GM21717 (cell line): ENCODE measurements at regions not wholly inside any gene's neighbourhood (a gene's known extent, or its start where the extent isn't known, plus 50 kb on each side); places are given as distances from the start of the nearest gene placed in this dataset.

Experiments used
- ATAC-seq: cut with Tn5 transposase; IDR thresholded peaks from one replicate; pipeline ENCODE4 v1.9.1; 2021; ENCODE audit warnings: mild to moderate bottlenecking, moderate library complexity; ENCODE audit not compliant: unreplicated experiment

- ATAC-seq = no peak
These were observed 91.1 kb downstream of the IRF8 start for GRCh38 chr16:85989863-85990643.

- ATAC-seq = peak; percentile 35
These were observed 91.9 kb downstream of the IRF8 start for GRCh38 chr16:85990861-85991301.

DNA sequence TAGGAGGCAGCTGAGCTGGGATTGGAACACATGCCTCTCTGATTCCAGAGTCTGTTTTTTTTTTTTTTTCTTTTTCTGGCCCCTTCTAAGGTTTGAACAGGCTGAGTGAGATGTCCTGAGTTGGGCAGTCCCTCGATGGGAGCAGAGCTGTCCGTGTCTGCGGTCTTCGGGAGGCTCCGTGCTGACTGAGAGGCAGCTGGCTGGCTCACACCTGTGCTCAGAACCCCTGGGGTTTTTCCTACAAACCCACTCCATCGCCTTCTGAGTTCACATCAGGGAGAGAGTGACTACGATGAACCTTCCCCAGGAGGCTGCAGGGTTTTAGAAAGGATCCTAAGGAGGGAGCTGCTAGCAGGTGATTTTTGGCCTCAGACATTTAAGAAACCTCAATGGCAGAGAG, 92.5 kb downstream of the IRF8 start:
- ATAC-seq = no peak

DNA sequence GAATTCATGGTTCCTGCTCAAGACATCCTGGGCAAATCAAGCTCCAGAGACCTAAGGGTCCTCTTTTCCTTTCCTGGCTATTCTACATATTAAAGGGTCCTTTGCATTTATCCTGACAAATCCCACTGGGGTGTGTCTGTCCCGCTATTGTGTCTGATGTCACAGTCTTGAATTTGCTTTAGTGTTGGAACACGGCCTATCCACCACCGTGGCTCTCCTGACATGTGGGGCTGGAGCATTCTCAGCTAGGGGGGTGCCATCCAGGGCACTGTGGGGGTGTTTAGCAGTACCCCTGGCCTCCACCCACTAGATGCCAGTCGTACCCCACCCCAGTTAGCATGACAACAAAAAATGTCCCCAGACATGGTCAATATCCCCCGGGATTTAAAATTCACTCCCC, 92.9 kb downstream of the IRF8 start:
- ATAC-seq = no peak

- ATAC-seq = no peak
These were observed 93.4 kb downstream of the IRF8 start for GRCh38 chr16:85992359-85992758.

GRCh38 chr16:85992779-85993178, 93.8 kb downstream of the IRF8 start:
- no peak for ATAC-seq

DNA sequence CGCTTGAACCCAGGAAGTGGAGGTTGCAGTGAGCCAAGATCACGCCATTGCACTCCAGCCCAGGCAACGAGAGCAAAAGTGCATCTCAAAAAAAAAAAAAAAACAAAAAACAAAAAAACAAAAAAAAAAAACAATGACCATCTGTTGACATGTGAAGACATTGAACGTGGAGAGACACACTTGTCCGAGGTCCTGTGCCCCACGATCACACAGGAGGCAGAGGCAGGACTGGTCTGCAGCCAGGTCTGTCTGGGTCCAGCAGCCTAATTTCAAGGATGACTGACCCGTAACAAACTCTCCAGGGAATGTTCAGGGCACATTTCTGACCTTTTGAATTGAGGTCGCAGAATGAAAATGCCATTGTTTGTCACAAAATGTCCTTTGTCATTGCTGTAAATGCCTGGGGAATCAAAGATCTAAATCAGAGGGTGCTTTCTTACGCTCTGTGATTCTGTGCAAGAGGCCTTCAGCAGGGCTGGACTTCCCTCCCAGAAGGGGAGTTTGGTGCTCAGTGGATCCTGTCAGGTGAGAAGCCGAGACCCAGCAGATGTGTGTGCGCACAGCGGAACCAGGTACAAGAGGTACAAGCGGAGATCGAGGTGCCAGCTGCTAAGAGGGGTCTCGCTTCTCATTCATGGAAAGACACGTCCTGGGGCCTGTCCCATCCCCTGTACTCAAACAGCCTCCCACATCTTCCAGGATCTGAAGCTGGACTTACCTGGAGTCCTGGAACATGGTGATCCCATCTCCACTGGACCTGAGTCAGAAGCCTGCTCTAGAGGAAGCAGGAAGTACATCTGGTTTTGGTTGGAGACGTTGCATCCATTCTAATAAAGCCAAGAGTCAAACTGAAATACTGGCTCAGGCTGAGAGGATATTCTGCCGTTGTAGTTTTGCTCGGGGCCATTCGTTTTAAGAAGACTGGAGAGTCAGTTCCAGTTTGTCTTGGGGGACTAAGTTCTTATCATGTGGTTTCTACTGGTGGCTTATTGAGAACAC, 95.8 kb downstream of the IRF8 start:
- ATAC-seq = no peak

- ATAC-seq = peak; percentile 41
These were observed 96.8 kb downstream of the IRF8 start for GRCh38 chr16:85995541-85996423.

DNA sequence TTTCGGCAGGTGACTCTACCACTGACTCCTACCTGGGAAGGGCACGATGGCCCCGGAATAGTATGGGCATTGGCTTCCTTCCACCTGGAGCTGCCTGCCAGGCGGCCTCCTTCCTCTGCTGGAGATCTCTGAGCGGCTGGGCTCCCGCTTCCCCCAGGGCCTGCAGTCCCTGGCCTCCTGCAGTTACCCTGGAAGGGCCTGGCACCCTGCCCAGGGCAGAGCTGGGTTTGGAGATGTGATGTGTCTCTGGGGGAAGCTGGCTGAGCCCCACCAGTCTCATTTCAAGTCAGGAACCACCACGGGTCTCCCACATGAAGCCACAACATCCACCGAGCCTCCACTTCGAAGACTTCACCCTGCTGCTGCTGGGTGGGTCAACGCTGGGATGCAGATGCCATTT, 97.9 kb downstream of the IRF8 start:
- no peak for ATAC-seq

DNA sequence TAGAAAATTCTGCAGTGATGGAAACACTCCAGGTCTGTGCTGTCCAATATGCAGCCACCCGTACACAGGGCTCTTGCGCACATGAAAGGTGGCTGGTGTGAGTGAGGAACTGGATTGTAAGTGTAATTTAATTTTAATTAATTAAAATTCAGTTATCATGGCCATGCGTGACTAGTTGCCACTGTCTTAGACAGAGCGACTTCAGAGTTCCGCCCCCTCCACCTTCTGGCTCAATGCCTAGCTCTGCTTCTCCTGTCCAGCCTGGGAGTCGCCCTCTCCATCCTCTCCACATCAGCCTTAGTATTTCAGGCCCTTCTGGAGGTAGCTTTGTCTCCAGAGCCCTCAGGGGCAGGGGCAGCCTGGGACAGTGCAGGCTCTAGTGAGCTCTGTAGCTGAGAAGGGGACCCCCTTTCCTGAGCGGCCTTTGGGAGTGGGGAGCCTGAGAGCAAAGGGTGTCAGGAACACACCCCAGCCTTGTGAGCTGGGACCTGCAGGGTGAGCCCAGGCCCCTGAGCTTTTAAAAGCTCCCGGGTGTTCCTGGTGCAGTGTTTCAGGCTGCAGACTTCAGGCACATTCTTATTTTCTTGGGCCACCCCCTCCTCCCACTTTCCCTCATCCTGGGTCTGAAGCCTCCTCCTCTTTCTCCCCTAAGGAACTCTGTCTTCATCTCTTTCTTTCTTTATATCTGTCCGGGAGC, 99.4 kb downstream of the IRF8 start:
- no peak for ATAC-seq

- ATAC-seq = no peak
These were observed 100.1 kb downstream of the IRF8 start for GRCh38 chr16:85998868-85999729.

DNA sequence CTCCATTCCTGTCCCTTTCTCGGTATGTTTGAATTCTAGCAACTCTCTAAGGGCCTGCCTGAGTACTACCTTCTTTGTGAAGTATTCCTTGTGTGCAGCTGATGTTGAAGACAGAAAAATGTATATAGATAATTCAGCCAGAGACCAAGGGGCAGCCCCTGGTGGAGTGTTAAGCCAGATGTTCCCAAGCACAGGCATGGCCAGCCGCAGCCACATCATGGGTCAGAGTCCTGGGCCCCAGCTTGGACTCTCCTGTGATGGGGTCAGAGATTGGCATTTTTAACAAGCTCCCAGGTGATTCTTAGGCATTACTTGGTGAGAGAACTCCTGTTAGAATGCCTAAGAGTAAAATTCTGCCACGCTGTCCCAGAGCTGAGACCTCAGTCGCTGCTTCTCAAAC, 100.8 kb downstream of the IRF8 start:
- no peak for ATAC-seq

DNA sequence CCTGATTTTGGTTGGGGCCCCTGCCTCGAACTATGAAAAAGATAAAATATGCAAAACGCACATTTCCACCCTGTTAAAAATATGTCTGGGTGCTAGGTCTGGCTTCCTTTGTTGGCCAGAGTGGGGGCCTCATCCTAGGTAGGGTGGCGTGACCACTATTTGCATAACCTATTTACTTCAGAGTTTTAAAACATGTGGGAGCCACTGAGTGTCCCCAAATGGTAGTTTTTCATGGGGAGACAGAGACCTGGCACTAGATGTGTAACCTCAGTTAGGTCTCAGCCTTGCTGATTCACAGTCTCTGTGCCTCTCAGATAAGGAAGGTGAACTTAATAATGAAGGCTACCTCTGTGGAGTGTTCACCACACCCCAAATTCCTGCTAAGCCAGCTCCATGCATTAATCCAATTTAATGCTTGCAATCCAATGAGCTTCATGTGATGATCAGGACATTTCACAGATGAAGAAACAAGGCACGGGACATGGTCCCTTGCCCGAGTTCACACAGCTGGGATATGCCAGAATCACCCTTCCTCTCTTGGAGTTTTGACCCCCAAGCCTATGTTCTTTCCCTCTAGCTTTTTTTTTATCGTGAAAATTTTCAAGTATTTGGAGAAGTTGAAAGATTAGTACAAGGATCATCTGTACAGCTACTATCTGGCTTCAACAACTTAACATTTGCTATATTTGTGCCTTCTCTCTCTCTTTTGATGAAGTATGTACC, 103.4 kb downstream of the IRF8 start:
- ATAC-seq = peak; percentile 67

DNA sequence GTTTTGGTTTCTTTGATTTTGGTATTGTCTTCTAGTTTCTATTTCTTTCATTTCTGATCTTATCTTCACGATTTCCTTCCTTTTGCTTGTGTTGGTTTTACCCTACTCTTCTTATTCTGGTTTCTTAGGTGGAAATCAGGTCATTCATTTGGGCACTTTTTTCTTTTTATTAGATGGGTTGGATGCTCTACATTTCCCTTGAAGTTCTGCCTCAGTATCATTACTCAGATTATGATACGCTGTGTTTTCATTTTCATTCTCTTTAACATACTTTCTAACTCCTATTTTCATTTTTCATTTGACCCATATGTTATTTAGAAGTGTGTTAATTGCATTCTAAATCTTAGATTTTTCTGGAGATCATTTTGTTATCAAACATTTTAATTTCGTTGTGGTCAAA, 108.6 kb downstream of the IRF8 start:
- ATAC-seq = no peak

GRCh38 chr16:86010680-86011141, 111.7 kb downstream of the IRF8 start:
- ATAC-seq = no peak

DNA sequence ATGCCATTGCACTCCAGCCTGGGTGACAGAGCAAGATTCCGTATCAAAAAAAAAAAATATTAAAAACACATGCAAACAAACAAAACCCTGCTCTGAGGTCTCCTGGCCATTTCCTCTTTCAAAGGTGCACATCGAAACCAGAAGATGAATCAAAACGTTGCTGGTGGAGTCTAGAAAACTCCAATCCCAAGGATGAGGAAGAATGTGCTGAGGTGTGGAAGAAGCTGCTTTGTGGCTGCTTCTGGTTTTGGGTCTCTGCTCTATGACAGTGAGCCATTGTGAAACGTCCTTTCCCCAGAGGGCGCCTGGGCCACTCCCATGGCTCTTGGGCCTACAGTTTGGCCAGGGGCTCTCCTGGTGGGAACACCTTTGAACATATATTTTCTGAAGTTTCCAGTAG, 112.6 kb downstream of the IRF8 start:
- ATAC-seq = no peak

GRCh38 chr16:86012221-86012620, 113.3 kb downstream of the IRF8 start:
- no peak for ATAC-seq

DNA sequence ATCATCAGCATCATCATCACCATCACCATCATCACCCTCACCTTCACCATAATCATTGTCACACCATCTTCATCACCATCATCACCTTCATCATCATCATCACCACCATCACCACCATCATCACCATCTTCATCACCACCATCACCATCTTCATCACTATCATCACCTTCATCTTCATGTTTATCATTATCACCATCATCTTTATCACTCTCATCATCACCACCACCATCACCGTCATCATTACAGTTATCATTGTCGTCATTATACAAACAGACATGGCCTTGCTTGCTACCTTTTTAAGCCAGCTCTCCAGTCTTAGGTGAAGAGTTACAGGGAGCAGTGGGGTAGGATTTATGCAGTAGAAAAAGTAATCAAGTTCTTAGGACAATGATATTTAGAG, 114.9 kb downstream of the IRF8 start:
- ATAC-seq = no peak

DNA sequence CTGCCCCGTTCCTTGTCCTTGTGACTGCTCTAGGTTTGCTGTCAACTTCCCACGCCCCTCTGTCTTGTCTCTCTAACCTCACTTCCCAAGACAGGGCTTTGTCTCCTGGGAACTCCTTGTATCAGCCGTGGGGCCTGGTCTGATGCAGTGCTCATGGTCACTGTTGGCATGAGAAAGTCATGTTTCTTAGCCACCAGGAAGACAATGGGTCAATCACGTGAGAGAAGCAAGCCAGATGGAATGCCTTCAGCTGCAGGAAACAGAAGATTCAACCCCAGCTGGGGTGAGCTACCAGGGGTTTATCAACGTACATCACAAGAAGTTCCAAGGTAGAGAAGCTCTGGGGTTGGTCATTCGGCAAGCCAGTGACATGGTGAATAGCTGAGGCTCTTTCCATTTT, 116.6 kb downstream of the IRF8 start:
- no peak for ATAC-seq
